IMR-90 (cell line): ENCODE measurements at regions not wholly inside any gene's neighbourhood (a gene's known extent, or its start where the extent isn't known, plus 50 kb on each side); places are given as distances from the start of the nearest gene placed in this dataset.

Source experiments
- ATAC-seq: fragments of 200-7000 bp; cut with Tn5 transposase; 2 replicates; pipeline ENCODE4 v1.9.1; 2020; ENCODE audit warnings: low read depth, mild to moderate bottlenecking, moderate library complexity
- BruUV-seq: library from RNA; stranded (reverse); fragments of 400-500 nt; replicated peaks from 2 replicates; lab custom pipeline; 2021; lab: Mats Ljungman, UMichigan
- CTCF ChIA-PET: fragments of 300-600 bp; formaldehyde crosslinking; extraction: SDS; loops from one replicate; lab custom pipeline; 2021; ENCODE audit warnings: antibody characterized with exemption; lab: Yijun Ruan, JAX
- POLR2A ChIA-PET: fragments of 300-600 bp; sonication (Branson Sonifier 250); formaldehyde crosslinking; loops from one replicate; lab custom pipeline; 2022; ENCODE audit warnings: antibody characterized with exemption; ENCODE audit not compliant: unreplicated experiment; lab: Charles Lee
- DNase-seq: peaks from one replicate; pipeline ENCODE4 v3.0.0; 2013
- H2AFZ ChIP-seq: replicated peaks from 2 replicates; pipeline ENCODE3; 2013; ENCODE audit warnings: low read length, mild to moderate bottlenecking; ENCODE audit not compliant: poor library complexity
- H2AK5ac ChIP-seq: 2 replicates; pipeline ENCODE4 v1.6.1; 2013; ENCODE audit warnings: low read depth, low read length, inconsistent platforms
- H2AK9ac ChIP-seq: replicated peaks from 2 replicates; pipeline ENCODE3; 2013; ENCODE audit warnings: mild to moderate bottlenecking, low read depth, low read length, moderate library complexity; ENCODE audit not compliant: poor library complexity
- H2BK120ac ChIP-seq: 2 replicates; pipeline ENCODE4 v1.6.1; 2013; ENCODE audit warnings: low read depth, low read length, inconsistent platforms
- H2BK15ac ChIP-seq: 3 replicates; pipeline ENCODE4 v1.6.1; 2013; ENCODE audit warnings: low read depth, low read length, inconsistent platforms
- H2BK20ac ChIP-seq: 2 replicates; pipeline ENCODE4 v1.6.1; 2013; ENCODE audit warnings: low read depth, mild to moderate bottlenecking, inconsistent platforms, low read length, moderate library complexity
- H2BK5ac ChIP-seq: 2 replicates; pipeline ENCODE4 v1.6.1; 2013; ENCODE audit warnings: mild to moderate bottlenecking, low read depth, low read length, inconsistent platforms; ENCODE audit not compliant: poor library complexity, severe bottlenecking
- H3K14ac ChIP-seq: replicated peaks from 2 replicates; pipeline ENCODE4 v1.6.1; 2013; ENCODE audit warnings: low read depth, low read length, inconsistent platforms
- H3K18ac ChIP-seq: 2 replicates; pipeline ENCODE4 v1.6.1; 2013; ENCODE audit warnings: low read depth, low read length, control low read depth
- H3K23ac ChIP-seq: 2 replicates; pipeline ENCODE4 v1.6.1; 2013; ENCODE audit warnings: low read depth, low read length, inconsistent platforms
- H3K27ac ChIP-seq: 2 replicates; pipeline ENCODE4 v1.5.1; 2013; ENCODE audit warnings: mild to moderate bottlenecking, control low read depth, low read length; ENCODE audit not compliant: insufficient read depth
- H3K27me3 ChIP-seq: 2 replicates; pipeline ENCODE4 v1.6.1; 2013; ENCODE audit warnings: low read length; ENCODE audit not compliant: control insufficient read depth, insufficient read depth
- H3K36me3 ChIP-seq: 2 replicates; pipeline ENCODE4 v1.6.1; 2013; ENCODE audit warnings: low read length, mixed read lengths; ENCODE audit not compliant: control insufficient read depth, insufficient read depth
- H3K4ac ChIP-seq: 2 replicates; pipeline ENCODE4 v1.6.1; 2013; ENCODE audit warnings: low read depth, low read length, inconsistent platforms
- H3K4me1 ChIP-seq: 2 replicates; pipeline ENCODE4 v1.6.1; 2013; ENCODE audit warnings: low read length, mixed read lengths; ENCODE audit not compliant: control insufficient read depth, insufficient read depth
- H3K4me2 ChIP-seq: 2 replicates; pipeline ENCODE4 v1.6.1; 2013; ENCODE audit warnings: low read depth, mild to moderate bottlenecking, control low read depth, low read length, moderate library complexity
- H3K4me3 ChIP-seq: 2 replicates; pipeline ENCODE4 v1.5.1; 2013; ENCODE audit warnings: low read depth, mild to moderate bottlenecking, control low read depth, low read length, moderate library complexity; ENCODE audit not compliant: insufficient read depth
- H3K56ac ChIP-seq: 2 replicates; pipeline ENCODE4 v1.6.1; 2013; ENCODE audit warnings: low read length, inconsistent platforms; ENCODE audit not compliant: insufficient read depth; ENCODE audit errors: extremely low read depth
- H3K79me1 ChIP-seq, 2 experiments: 2 replicates each; pipeline ENCODE4 v1.6.1; 2013; ENCODE audit warnings: low read length in 2 of 2, inconsistent platforms in 1 of 2, low read depth in 1 of 2
- H3K9ac ChIP-seq: 2 replicates; pipeline ENCODE4 v1.6.1; 2013; ENCODE audit warnings: low read depth, low read length, control low read depth
- H3K9me1 ChIP-seq: 2 replicates; pipeline ENCODE4 v1.6.1; 2013; ENCODE audit warnings: low read length, inconsistent platforms; ENCODE audit not compliant: insufficient read depth
- H3K9me3 ChIP-seq: 2 replicates; pipeline ENCODE4 v1.6.1; 2013; ENCODE audit warnings: low read length; ENCODE audit not compliant: control insufficient read depth, insufficient read depth
- H4K20me1 ChIP-seq: 2 replicates; pipeline ENCODE4 v1.6.1; 2013; ENCODE audit warnings: low read length, inconsistent platforms; ENCODE audit not compliant: insufficient read depth
- H4K5ac ChIP-seq: 2 replicates; pipeline ENCODE4 v1.6.1; 2013; ENCODE audit warnings: mild to moderate bottlenecking, low read depth, low read length, control low read depth
- H4K8ac ChIP-seq, 2 experiments: 2 replicates each; pipeline ENCODE4 v1.6.1; 2013; ENCODE audit warnings: low read depth in 2 of 2, low read length in 2 of 2, control low read depth in 1 of 2, inconsistent platforms in 1 of 2
- H4K91ac ChIP-seq: 2 replicates; pipeline ENCODE4 v1.6.1; 2013; ENCODE audit warnings: low read depth, low read length, inconsistent platforms; ENCODE audit not compliant: insufficient read depth
- BHLHE40 ChIP-seq: fragments of 150-350 bp; IDR thresholded peaks from 2 replicates; pipeline ENCODE4 v1.6.1; 2016; ENCODE audit warnings: mild to moderate bottlenecking, low read depth, low read length
- CEBPB ChIP-seq: IDR thresholded peaks from 2 replicates; pipeline ENCODE4 v1.6.1; 2012; ENCODE audit warnings: low read depth, low read length, improper control_type of control experiment
- CHD1 ChIP-seq: IDR thresholded peaks from 2 replicates; pipeline ENCODE4 v1.6.1; 2012; ENCODE audit warnings: low read depth, low read length, improper control_type of control experiment
- CTCF ChIP-seq: conservative IDR thresholded peaks from 2 replicates; pipeline ENCODE4 v1.5.1; 2012; ENCODE audit warnings: mild to moderate bottlenecking, low read depth, low read length, improper control_type of control experiment
- ELK1 ChIP-seq: fragments of 150-350 bp; IDR thresholded peaks from 2 replicates; pipeline ENCODE4 v1.6.1; 2016; ENCODE audit warnings: low read depth, mild to moderate bottlenecking, low read length, moderate library complexity, borderline replicate concordance
- FOS ChIP-seq: fragments of 150-350 bp; IDR thresholded peaks from 2 replicates; pipeline ENCODE4 v1.6.1; 2016; ENCODE audit warnings: low read depth, low read length
- MAFK ChIP-seq: IDR thresholded peaks from 2 replicates; pipeline ENCODE4 v1.6.1; 2012; ENCODE audit warnings: low read depth, low read length, improper control_type of control experiment
- MXI1 ChIP-seq: IDR thresholded peaks from 2 replicates; pipeline ENCODE4 v1.6.1; 2012; ENCODE audit warnings: low read depth, mild to moderate bottlenecking, low read length, moderate library complexity, borderline replicate concordance
- NFE2L2 ChIP-seq: fragments of 150-350 bp; IDR thresholded peaks from 2 replicates; pipeline ENCODE4 v1.6.1; 2016; ENCODE audit warnings: low read depth, mild to moderate bottlenecking, low read length
- POLR2A ChIP-seq: IDR thresholded peaks from 2 replicates; pipeline ENCODE4 v1.6.1; 2012; ENCODE audit warnings: mild to moderate bottlenecking, low read depth, low read length
- RAD21 ChIP-seq: IDR thresholded peaks from 2 replicates; pipeline ENCODE4 v1.6.1; 2012; ENCODE audit warnings: low read length, improper control_type of control experiment
- RCOR1 ChIP-seq: IDR thresholded peaks from 2 replicates; pipeline ENCODE4 v1.6.1; 2012; ENCODE audit warnings: mild to moderate bottlenecking, low read length, improper control_type of control experiment; ENCODE audit not compliant: insufficient replicate concordance
- RFX5 ChIP-seq: IDR thresholded peaks from 2 replicates; pipeline ENCODE4 v1.8.0; 2012; ENCODE audit warnings: low read depth, mild to moderate bottlenecking, low read length, moderate library complexity
- SMC3 ChIP-seq: fragments of 150-350 bp; IDR thresholded peaks from 2 replicates; pipeline ENCODE4 v1.6.1; 2016; ENCODE audit warnings: low read depth, mild to moderate bottlenecking, antibody characterized with exemption, low read length, moderate library complexity
- USF2 ChIP-seq: fragments of 150-350 bp; IDR thresholded peaks from 2 replicates; pipeline ENCODE4 v1.6.1; 2017; ENCODE audit warnings: mild to moderate bottlenecking, antibody characterized with exemption, low read length, low read depth
- WGBS, 2 experiments: methylation state at CpG; one replicate each; pipeline versions ENCODE4 v1.1.5 to v1.1.7; 2013; ENCODE audit warnings: missing lambda C conversion rate in 2 of 2; ENCODE audit not compliant: insufficient read length in 1 of 2; ENCODE audit errors: extremely low coverage in 2 of 2; 5-methylcytosine and 5-hydroxymethylcytosine counted together
- dilution Hi-C: fragments of 300-500 bp; cut with HindIII; formaldehyde crosslinking; loops from one replicate; pipeline ENCODE4 v1.14.3; 2018; ENCODE audit warnings: low sequenced_read_pairs; ENCODE audit not compliant: unreplicated experiment
- in situ Hi-C: fragments of 300-500 bp; cut with MboI; formaldehyde crosslinking; loops from 3 replicates; pipeline ENCODE4 v1.14.3; 2019; ENCODE audit warnings: low sequenced_read_pairs, inconsistent platforms, mixed read lengths
- intact Hi-C: fragments of 100-400 bp; cut with micrococcal nuclease; formaldehyde crosslinking; loops from 2 replicates; pipeline ENCODE4 v1.10.0; 2022

- Histone ChIP-seq H3K4me1 (peaks cover 6% of the 10 kb centered on the region; the same call in 1 of the 2 replicates), H3K9me3 (peaks cover 4% of the 10 kb centered on the region), H2BK20ac (no peak overlapping the region), H4K20me1 (no peaks in the 10 kb centered on the region), H3K18ac (no peak overlapping the region), H3K9ac (no peak overlapping the region), H2AK5ac (no peak overlapping the region), H2AFZ (no peak overlapping the region), H3K27ac (no peak overlapping the region), H3K27me3 (no peaks in the 10 kb centered on the region; the same call in 1 of the 2 replicates), H2BK5ac (no peak overlapping the region), H3K4me3 (no peak overlapping the region), H2AK9ac (no peak overlapping the region), H3K79me1 (no peaks in the 10 kb centered on the region), H3K56ac (no peak overlapping the region), H2BK15ac (no peak overlapping the region), H4K5ac (no peak overlapping the region), H4K91ac (no peak overlapping the region), H3K14ac (no peak overlapping the region), H2BK120ac (no peak overlapping the region), H3K9me1 (no peaks in the 10 kb centered on the region), H3K23ac (no peak overlapping the region), H4K8ac (no peak overlapping the region), H3K36me3 (no peaks in the 10 kb centered on the region), H3K4ac (no peak overlapping the region), H3K4me2 (no peak overlapping the region)
- CTCF ChIA-PET = no interaction called here
- no TSS peak for BruUV-seq
- ATAC-seq (no peak), DNase-seq (no peak)
- TF ChIP-seq POLR2A (no peak), SMC3 (no peak), MAFK (no peak), CEBPB (no peak), ELK1 (no peak), RCOR1 (no peak), RFX5 (no peak), MXI1 (no peak), USF2 (no peak), RAD21 (no peak), NFE2L2 (no peak), FOS (no peak), CHD1 (no peak), BHLHE40 (no peak), CTCF (no peak)
- intact Hi-C loops = loop anchor here (5.0 kb wide), 1 partner anchor 106 kb away; no protein-coding TSS in a partner anchor
- in situ Hi-C loops = no loop called here
- dilution Hi-C loops = no loop called here
- POLR2A ChIA-PET = no interaction called here
- no CpG with 5 or more reads among the region's 1 CpG for WGBS, 2 experiments
These were observed 811.8 kb upstream of the ACVR2A start for GRCh38 chr2:147033044-147033443.
